CD4-positive, alpha-beta T cell (primary cell): ENCODE measurements at regions not wholly inside any gene's neighbourhood (a gene's known extent, or its start where the extent isn't known, plus 50 kb on each side); places are given as distances from the start of the nearest gene placed in this dataset.

ENCODE experiments used
- ATAC-seq: fragments of 200-7000 bp; cut with Tn5 transposase; one replicate; pipeline ENCODE4 v1.10.0; 2022; ENCODE audit warnings: mild to moderate bottlenecking; ENCODE audit not compliant: poor library complexity
- CTCF ChIA-PET: fragments of 350-600 bp; sonication (Branson Sonifier 250); formaldehyde crosslinking; loops from one replicate; lab custom pipeline; 2021; ENCODE audit warnings: antibody characterized with exemption, inconsistent platforms; lab: Charles Lee
- POLR2A ChIA-PET: fragments of 350-600 bp; sonication (Branson Sonifier 250); formaldehyde crosslinking; loops from one replicate; lab custom pipeline; 2021; ENCODE audit warnings: antibody characterized with exemption, inconsistent platforms; lab: Charles Lee
- DNase-seq, 14 experiments: peaks; one replicate each; pipeline ENCODE4 v3.0.0-alpha.2; 2013 to 2020; ENCODE audit warnings: mixed read lengths in 2 of 14
- H3K27ac ChIP-seq, 2 donors: one replicate each; pipeline versions ENCODE4 v1.5.1 to v1.7.0; 2013; ENCODE audit warnings: low read length in 2 of 2, low read depth in 1 of 2, mild to moderate bottlenecking in 1 of 2
- H3K27me3 ChIP-seq, 2 experiments: 1 replicate in 1 of 2; 2 replicates in 1 of 2; pipeline versions ENCODE4 v1.6.1 to v1.7.0; 2013; ENCODE audit warnings: low read length in 2 of 2, control low read depth in 1 of 2, mild to moderate bottlenecking in 1 of 2, moderate library complexity in 1 of 2; ENCODE audit not compliant: insufficient read depth in 2 of 2, control insufficient read depth in 1 of 2
- H3K36me3 ChIP-seq: one replicate; pipeline ENCODE4 v1.6.1; 2013; ENCODE audit warnings: low read length, control low read depth; ENCODE audit not compliant: insufficient read depth
- H3K4me1 ChIP-seq: one replicate; pipeline ENCODE4 v1.6.1; 2013; ENCODE audit warnings: low read length, control low read depth; ENCODE audit not compliant: insufficient read depth
- H3K4me3 ChIP-seq: one replicate; pipeline ENCODE4 v1.5.1; 2013; ENCODE audit warnings: mild to moderate bottlenecking, low read length, moderate library complexity
- H3K9me3 ChIP-seq, 2 experiments: 1 replicate in 1 of 2; 2 replicates in 1 of 2; pipeline versions ENCODE4 v1.6.1 to v1.7.0; 2013; ENCODE audit warnings: low read length in 2 of 2, mild to moderate bottlenecking in 2 of 2, control low read depth in 1 of 2, moderate library complexity in 1 of 2; ENCODE audit not compliant: control insufficient read depth in 1 of 2, insufficient read depth in 1 of 2
- H3K27ac Mint-ChIP-seq: one replicate; pipeline ENCODE4 v1.8.0; 2020; ENCODE audit warnings: mixed read lengths
- H3K27me3 Mint-ChIP-seq: one replicate; pipeline ENCODE4 v1.8.0; 2021; ENCODE audit warnings: mixed read lengths
- H3K36me3 Mint-ChIP-seq: one replicate; pipeline ENCODE4 v1.8.0; 2021; ENCODE audit warnings: low read depth, mixed read lengths
- H3K4me1 Mint-ChIP-seq: one replicate; pipeline ENCODE4 v1.8.0; 2021; ENCODE audit warnings: low read depth, mixed read lengths
- H3K4me3 Mint-ChIP-seq: one replicate; pipeline ENCODE4 v1.8.0; 2020; ENCODE audit warnings: mild to moderate bottlenecking, mixed read lengths
- H3K9me3 Mint-ChIP-seq: one replicate; pipeline ENCODE4 v1.8.0; 2020; ENCODE audit warnings: mixed read lengths
- CTCF ChIP-seq: fragments of 200-600 bp; IDR thresholded peaks from one replicate; pipeline ENCODE4 v1.8.0; 2022; ENCODE audit warnings: antibody characterized with exemption, mild to moderate bottlenecking
- intact Hi-C, 2 experiments: fragments of 100-400 bp; cut with DNase I in 1 of 2; cut with micrococcal nuclease in 1 of 2; formaldehyde crosslinking; loops; one replicate each; pipeline versions ENCODE4 v1.15.1 to v1.9.0; 2023 to 2025; cut with DNase I, micrococcal nuclease

GRCh38 chr2:54385271-54385670 is 70.9 kb upstream of the SPTBN1 start:
- peaks cover 3% of the 10 kb centered on the region for H3K27me3 Mint-ChIP-seq
- no peaks in the 10 kb centered on the region for H3K4me1 Mint-ChIP-seq
- DNase-seq = no peak
- no peaks in the 10 kb centered on the region for H3K9me3 Mint-ChIP-seq
- H3K9me3 ChIP-seq = no peaks in the 10 kb centered on the region
- no peak overlapping the region for H3K4me3 ChIP-seq
- H3K4me1 ChIP-seq = no peaks in the 10 kb centered on the region
- CTCF ChIA-PET = no interaction called here
- no peak for ATAC-seq
- no peaks in the 10 kb centered on the region for H3K27me3 ChIP-seq
- intact Hi-C loops = no loop called here
- H3K27ac ChIP-seq = no peak overlapping the region
- TF ChIP-seq CTCF = no peak
- H3K4me3 Mint-ChIP-seq = no peak overlapping the region
- POLR2A ChIA-PET = interaction anchor here (1.0 kb wide), 1 partner anchor 23 kb away, joined by 3 read pairs; no protein-coding TSS in a partner anchor
- H3K27ac Mint-ChIP-seq = no peak overlapping the region
- H3K36me3 Mint-ChIP-seq = no peaks in the 10 kb centered on the region
- H3K36me3 ChIP-seq = no peaks in the 10 kb centered on the region

GRCh38 chr2:54386585-54386984 is 69.5 kb upstream of the SPTBN1 start:
- no peak for DNase-seq
- H3K36me3 Mint-ChIP-seq = no peaks in the 10 kb centered on the region
- ATAC-seq = no peak
- TF ChIP-seq CTCF = no peak
- H3K4me3 ChIP-seq = no peak overlapping the region
- ChIA-PET CTCF (no interaction called here), POLR2A (no interaction called here)
- no peaks in the 10 kb centered on the region for H3K4me1 Mint-ChIP-seq
- H3K36me3 ChIP-seq = no peaks in the 10 kb centered on the region
- no peak overlapping the region for H3K4me3 Mint-ChIP-seq
- intact Hi-C loops = no loop called here
- no peaks in the 10 kb centered on the region for H3K9me3 Mint-ChIP-seq
- no peaks in the 10 kb centered on the region for H3K27me3 ChIP-seq
- H3K27ac Mint-ChIP-seq = no peak overlapping the region
- no peaks in the 10 kb centered on the region for H3K9me3 ChIP-seq
- H3K4me1 ChIP-seq = no peaks in the 10 kb centered on the region
- no peaks in the 10 kb centered on the region for H3K27me3 Mint-ChIP-seq
- no peak overlapping the region for H3K27ac ChIP-seq

- Histone ChIP-seq H3K4me1 (no peaks in the 10 kb centered on the region), H3K4me3 (no peak overlapping the region), H3K36me3 (no peaks in the 10 kb centered on the region), H3K27ac (no peak overlapping the region), H3K27me3 (no peaks in the 10 kb centered on the region), H3K9me3 (no peaks in the 10 kb centered on the region)
- DNase-seq (no peak), ATAC-seq (no peak)
- Mint-ChIP-seq H3K4me1 (no peaks in the 10 kb centered on the region), H3K27ac (no peak overlapping the region), H3K27me3 (no peaks in the 10 kb centered on the region), H3K9me3 (no peaks in the 10 kb centered on the region), H3K4me3 (no peak overlapping the region), H3K36me3 (no peaks in the 10 kb centered on the region)
- ChIA-PET POLR2A (no interaction called here), CTCF (no interaction called here)
- TF ChIP-seq CTCF = no peak
- intact Hi-C loops = no loop called here
Measured at GRCh38 chr2:54387059-54387991, 68.8 kb upstream of the SPTBN1 start.
